ENCODE measurements at regions not wholly inside any gene's neighbourhood (a gene's known extent, or its start where the extent isn't known, plus 50 kb on each side); places are given as distances from the start of the nearest gene placed in this dataset.

GRCh38 chr18:76643199-76643598 is 148.2 kb upstream of the ZNF516 start:
- Histone ChIP-seq H3K4me2 (ENCODE audit: low read length) (no peak overlapping the region), H3K27me3 (ENCODE audit: insufficient read depth, low read length) (no peaks in the 10 kb centered on the region), H2AFZ (ENCODE audit: low read depth, low read length) (no peak overlapping the region), H3K4me3 (ENCODE audit: insufficient read depth, low read depth, low read length) (no peak overlapping the region), H3K9ac (ENCODE audit: low read length) (no peak overlapping the region), H3K36me3 (ENCODE audit: insufficient read depth, low read length) (no peaks in the 10 kb centered on the region), H3K9me3 (ENCODE audit: insufficient read depth, low read depth, low read length) (no peaks in the 10 kb centered on the region), H3K27ac (ENCODE audit: low read depth, low read length) (no peak overlapping the region), H3K4me1 (ENCODE audit: insufficient read depth, low read length) (no peaks in the 10 kb centered on the region), H4K20me1 (ENCODE audit: insufficient read depth, low read length) (no peaks in the 10 kb centered on the region), H3K79me2 (ENCODE audit: insufficient read depth, low read length) (no peaks in the 10 kb centered on the region)
- Mint-ChIP-seq H3K36me3 (ENCODE audit: low read depth, unreplicated experiment) (no peaks in the 10 kb centered on the region), H3K27me3 (ENCODE audit: low read depth, unreplicated experiment) (peaks cover 3% of the 10 kb centered on the region), H3K4me1 (ENCODE audit: low read depth, unreplicated experiment) (no peaks in the 10 kb centered on the region), H3K27ac (ENCODE audit: unreplicated experiment) (no peak overlapping the region), H3K9me3 (ENCODE audit: unreplicated experiment) (peaks cover 2% of the 10 kb centered on the region), H3K4me3 (ENCODE audit: unreplicated experiment) (no peak overlapping the region)
- no peak for FAIRE-seq
- no peak for TF ChIP-seq EZH2 (IDR thresholded peaks at IDR 0.05; ENCODE audit: insufficient read depth, low read length)
- TF ChIP-seq CTCF (IDR thresholded peaks at IDR 0.05; ENCODE audit: insufficient read depth, low read depth, low read length) = no peak
- no peak for DNase-seq (ENCODE audit: low read depth)

GRCh38 chr18:76640438-76640837 is 145.4 kb upstream of the ZNF516 start:
- Mint-ChIP-seq H3K27me3 (ENCODE audit: low read depth, unreplicated experiment) (no peaks in the 10 kb centered on the region), H3K36me3 (ENCODE audit: low read depth, unreplicated experiment) (no peaks in the 10 kb centered on the region), H3K9me3 (ENCODE audit: unreplicated experiment) (peaks cover 2% of the 10 kb centered on the region), H3K4me1 (ENCODE audit: low read depth, unreplicated experiment) (no peaks in the 10 kb centered on the region), H3K27ac (ENCODE audit: unreplicated experiment) (no peak overlapping the region), H3K4me3 (ENCODE audit: unreplicated experiment) (no peak overlapping the region)
- Histone ChIP-seq H3K27ac (ENCODE audit: low read depth, low read length) (no peak overlapping the region), H3K9me3 (ENCODE audit: insufficient read depth, low read depth, low read length) (no peaks in the 10 kb centered on the region), H2AFZ (ENCODE audit: low read depth, low read length) (no peak overlapping the region), H3K4me2 (ENCODE audit: low read length) (no peak overlapping the region), H3K9ac (ENCODE audit: low read length) (no peak overlapping the region), H3K79me2 (ENCODE audit: insufficient read depth, low read length) (no peaks in the 10 kb centered on the region), H3K27me3 (ENCODE audit: insufficient read depth, low read length) (no peaks in the 10 kb centered on the region), H4K20me1 (ENCODE audit: insufficient read depth, low read length) (no peaks in the 10 kb centered on the region), H3K4me1 (ENCODE audit: insufficient read depth, low read length) (no peaks in the 10 kb centered on the region), H3K36me3 (ENCODE audit: insufficient read depth, low read length) (no peaks in the 10 kb centered on the region), H3K4me3 (ENCODE audit: insufficient read depth, low read depth, low read length) (no peak overlapping the region)
- TF ChIP-seq EZH2 (IDR thresholded peaks at IDR 0.05; ENCODE audit: insufficient read depth, low read length) (no peak), CTCF (IDR thresholded peaks at IDR 0.05; ENCODE audit: insufficient read depth, low read depth, low read length) (no peak)
- DNase-seq (ENCODE audit: low read depth) (no peak), FAIRE-seq (no peak)

- H3K27ac Mint-ChIP-seq (ENCODE audit: unreplicated experiment) = no peak overlapping the region
- TF ChIP-seq CTCF (IDR thresholded peaks at IDR 0.05; ENCODE audit: insufficient read depth, low read depth, low read length) (no peak), EZH2 (IDR thresholded peaks at IDR 0.05; ENCODE audit: insufficient read depth, low read length) (no peak)
- FAIRE-seq = no peak
- Histone ChIP-seq H4K20me1 (ENCODE audit: insufficient read depth, low read length) (no peaks in the 10 kb centered on the region), H2AFZ (ENCODE audit: low read depth, low read length) (no peak overlapping the region), H3K4me3 (ENCODE audit: insufficient read depth, low read depth, low read length) (no peak overlapping the region), H3K4me1 (ENCODE audit: insufficient read depth, low read length) (no peaks in the 10 kb centered on the region), H3K9ac (ENCODE audit: low read length) (no peak overlapping the region), H3K27me3 (ENCODE audit: insufficient read depth, low read length) (no peaks in the 10 kb centered on the region), H3K9me3 (ENCODE audit: insufficient read depth, low read depth, low read length) (no peaks in the 10 kb centered on the region), H3K4me2 (ENCODE audit: low read length) (no peak overlapping the region), H3K36me3 (ENCODE audit: insufficient read depth, low read length) (no peaks in the 10 kb centered on the region), H3K27ac (ENCODE audit: low read depth, low read length) (no peak overlapping the region), H3K79me2 (ENCODE audit: insufficient read depth, low read length) (no peaks in the 10 kb centered on the region)
- H3K27me3 Mint-ChIP-seq (ENCODE audit: low read depth, unreplicated experiment) = no peaks in the 10 kb centered on the region
- H3K4me1 Mint-ChIP-seq (ENCODE audit: low read depth, unreplicated experiment) = no peaks in the 10 kb centered on the region
- peaks cover 4% of the 10 kb centered on the region for H3K9me3 Mint-ChIP-seq (ENCODE audit: unreplicated experiment)
- H3K4me3 Mint-ChIP-seq (ENCODE audit: unreplicated experiment) = no peak overlapping the region
- H3K36me3 Mint-ChIP-seq (ENCODE audit: low read depth, unreplicated experiment) = no peaks in the 10 kb centered on the region
- no peak for DNase-seq (ENCODE audit: low read depth)
These were observed 139.5 kb upstream of the ZNF516 start for GRCh38 chr18:76634564-76634963.

Data from astrocyte (in vitro differentiated cells and primary cell).